H1 (cell line): ENCODE measurements at regions not wholly inside any gene's neighbourhood (a gene's known extent, or its start where the extent isn't known, plus 50 kb on each side); places are given as distances from the start of the nearest gene placed in this dataset.

ENCODE experiments used
- CTCF ChIP-seq, 3 experiments: IDR thresholded peaks; 1 replicate in 2 of 3; 2 replicates in 1 of 3; pipeline versions ENCODE4 v1.5.1 to v1.6.1; 2011; ENCODE audit warnings: low read length in 3 of 3, mild to moderate bottlenecking in 3 of 3, inconsistent platforms in 2 of 3, low read depth in 1 of 3, moderate library complexity in 1 of 3; ENCODE audit not compliant: insufficient read depth in 1 of 3; ENCODE audit errors: control extremely low read depth in 1 of 3
- MAFK ChIP-seq: IDR thresholded peaks from 2 replicates; pipeline ENCODE4 v1.6.1; 2012; ENCODE audit warnings: low read depth, mild to moderate bottlenecking, improper control_type of control experiment, low read length
- MAX ChIP-seq: IDR thresholded peaks from 2 replicates; pipeline ENCODE4 v1.6.1; 2012; ENCODE audit warnings: inconsistent platforms
- NRF1 ChIP-seq: IDR thresholded peaks from 2 replicates; pipeline ENCODE4 v1.6.1; 2011; ENCODE audit warnings: mild to moderate bottlenecking, low read depth, low read length, improper control_type of control experiment
- RAD21 ChIP-seq, 2 experiments: IDR thresholded peaks in 1 of 2; conservative IDR thresholded peaks in 1 of 2; 2 replicates each; pipeline ENCODE4 v1.6.1; 2011; ENCODE audit warnings: low read depth in 2 of 2, low read length in 2 of 2, improper control_type of control experiment in 1 of 2, inconsistent platforms in 1 of 2, mild to moderate bottlenecking in 1 of 2, moderate library complexity in 1 of 2
- TAF1 ChIP-seq: IDR thresholded peaks from 2 replicates; pipeline ENCODE4 v1.6.1; 2011; ENCODE audit warnings: mild to moderate bottlenecking, low read depth, low read length

DNA sequence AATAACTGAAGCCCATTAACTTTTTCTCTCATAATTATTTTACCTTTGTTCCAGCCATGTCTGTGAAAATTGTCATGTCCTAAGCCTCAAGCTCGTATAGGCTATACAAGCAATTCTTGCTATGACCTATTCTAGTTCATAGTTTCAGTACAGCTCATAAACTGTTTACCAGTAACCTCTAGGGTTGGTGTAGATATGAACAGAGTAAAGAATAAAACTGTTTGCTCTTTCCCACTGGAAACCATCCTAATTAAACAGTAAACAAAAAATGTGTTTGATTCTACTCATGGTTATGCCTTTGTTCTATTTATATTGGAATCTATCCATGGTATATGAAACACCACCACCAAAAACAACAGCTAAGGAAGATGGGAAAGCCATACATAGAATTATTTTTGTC lies 1444.0 kb upstream of the PCDH7 start:
- TF ChIP-seq MAFK: no peak
- no peak for TF ChIP-seq CTCF (IDR thresholded peaks at IDR 0.05; ENCODE audit: control extremely low read depth in 1 of 3, insufficient read depth in 1 of 3, low read depth in 1 of 3, low read length in 3 of 3)
- no peak for TF ChIP-seq NRF1
- TF ChIP-seq RAD21 (IDR thresholded peaks at IDR 0.05 in 1 of 2, conservative IDR thresholded peaks at IDR 0.05 in 1 of 2; ENCODE audit: low read depth in 2 of 2, low read length in 2 of 2): no peak
- no peak for TF ChIP-seq TAF1
- no peak for TF ChIP-seq MAX
